CD4-positive, alpha-beta T cell (primary cell): ENCODE measurements at regions not wholly inside any gene's neighbourhood (a gene's known extent, or its start where the extent isn't known, plus 50 kb on each side); places are given as distances from the start of the nearest gene placed in this dataset.

Experiments used
- ATAC-seq: fragments of 200-7000 bp; cut with Tn5 transposase; one replicate; pipeline ENCODE4 v1.10.0; 2022; ENCODE audit warnings: mild to moderate bottlenecking; ENCODE audit not compliant: poor library complexity
- CTCF ChIA-PET: fragments of 350-600 bp; sonication (Branson Sonifier 250); formaldehyde crosslinking; loops from one replicate; lab custom pipeline; 2021; ENCODE audit warnings: antibody characterized with exemption, inconsistent platforms; lab: Charles Lee
- POLR2A ChIA-PET: fragments of 350-600 bp; sonication (Branson Sonifier 250); formaldehyde crosslinking; loops from one replicate; lab custom pipeline; 2021; ENCODE audit warnings: antibody characterized with exemption, inconsistent platforms; lab: Charles Lee
- DNase-seq, 14 experiments: peaks; one replicate each; pipeline ENCODE4 v3.0.0-alpha.2; 2013 to 2020; ENCODE audit warnings: mixed read lengths in 2 of 14
- H3K27ac ChIP-seq, 2 donors: one replicate each; pipeline versions ENCODE4 v1.5.1 to v1.7.0; 2013; ENCODE audit warnings: low read length in 2 of 2, low read depth in 1 of 2, mild to moderate bottlenecking in 1 of 2
- H3K27me3 ChIP-seq, 2 experiments: 1 replicate in 1 of 2; 2 replicates in 1 of 2; pipeline versions ENCODE4 v1.6.1 to v1.7.0; 2013; ENCODE audit warnings: low read length in 2 of 2, control low read depth in 1 of 2, mild to moderate bottlenecking in 1 of 2, moderate library complexity in 1 of 2; ENCODE audit not compliant: insufficient read depth in 2 of 2, control insufficient read depth in 1 of 2
- H3K36me3 ChIP-seq: one replicate; pipeline ENCODE4 v1.6.1; 2013; ENCODE audit warnings: low read length, control low read depth; ENCODE audit not compliant: insufficient read depth
- H3K4me1 ChIP-seq: one replicate; pipeline ENCODE4 v1.6.1; 2013; ENCODE audit warnings: low read length, control low read depth; ENCODE audit not compliant: insufficient read depth
- H3K4me3 ChIP-seq: one replicate; pipeline ENCODE4 v1.5.1; 2013; ENCODE audit warnings: mild to moderate bottlenecking, low read length, moderate library complexity
- H3K9me3 ChIP-seq, 2 experiments: 1 replicate in 1 of 2; 2 replicates in 1 of 2; pipeline versions ENCODE4 v1.6.1 to v1.7.0; 2013; ENCODE audit warnings: low read length in 2 of 2, mild to moderate bottlenecking in 2 of 2, control low read depth in 1 of 2, moderate library complexity in 1 of 2; ENCODE audit not compliant: control insufficient read depth in 1 of 2, insufficient read depth in 1 of 2
- H3K27ac Mint-ChIP-seq: one replicate; pipeline ENCODE4 v1.8.0; 2020; ENCODE audit warnings: mixed read lengths
- H3K27me3 Mint-ChIP-seq: one replicate; pipeline ENCODE4 v1.8.0; 2021; ENCODE audit warnings: mixed read lengths
- H3K36me3 Mint-ChIP-seq: one replicate; pipeline ENCODE4 v1.8.0; 2021; ENCODE audit warnings: low read depth, mixed read lengths
- H3K4me1 Mint-ChIP-seq: one replicate; pipeline ENCODE4 v1.8.0; 2021; ENCODE audit warnings: low read depth, mixed read lengths
- H3K4me3 Mint-ChIP-seq: one replicate; pipeline ENCODE4 v1.8.0; 2020; ENCODE audit warnings: mild to moderate bottlenecking, mixed read lengths
- H3K9me3 Mint-ChIP-seq: one replicate; pipeline ENCODE4 v1.8.0; 2020; ENCODE audit warnings: mixed read lengths
- intact Hi-C, 2 experiments: fragments of 100-400 bp; cut with DNase I in 1 of 2; cut with micrococcal nuclease in 1 of 2; formaldehyde crosslinking; loops; one replicate each; pipeline versions ENCODE4 v1.15.1 to v1.9.0; 2023 to 2025; cut with DNase I, micrococcal nuclease
- TF ChIP-seq, protein P1 (sequence below): fragments of 200-600 bp; IDR thresholded peaks from one replicate; pipeline ENCODE4 v1.8.0; 2022; ENCODE audit warnings: antibody characterized with exemption, mild to moderate bottlenecking

DNA sequence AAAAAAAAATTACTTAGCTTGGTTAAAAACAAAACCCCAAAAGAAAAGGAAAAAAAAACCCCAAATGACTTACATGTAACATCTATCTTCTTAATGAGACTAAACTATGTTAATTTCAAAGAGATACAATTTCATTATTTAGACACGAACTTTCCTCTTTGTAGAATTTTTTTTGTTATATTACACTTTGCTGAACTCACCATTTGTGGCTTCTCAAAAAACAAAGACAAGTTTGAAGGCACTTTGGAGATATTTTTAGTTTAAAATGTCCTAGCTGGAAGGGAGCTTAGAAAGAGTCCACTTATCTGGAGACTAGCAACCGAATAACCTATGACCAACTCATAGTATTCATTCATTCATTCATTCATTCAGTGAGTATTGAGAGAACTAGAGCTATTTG is 301.7 kb upstream of the ROPN1 start:
- H3K4me1 Mint-ChIP-seq = no peaks in the 10 kb centered on the region
- ATAC-seq (no peak), DNase-seq (no peak)
- Histone ChIP-seq H3K4me1 (no peaks in the 10 kb centered on the region), H3K9me3 (no peaks in the 10 kb centered on the region), H3K27me3 (peaks cover 2 to 14% of the 10 kb centered on the region in 2 experiments), H3K36me3 (no peaks in the 10 kb centered on the region), H3K4me3 (no peak overlapping the region), H3K27ac (no peak overlapping the region)
- CTCF ChIA-PET = no interaction called here
- no peaks in the 10 kb centered on the region for H3K36me3 Mint-ChIP-seq
- POLR2A ChIA-PET = no interaction called here
- intact Hi-C loops = no loop called here
- peaks cover 29% of the 10 kb centered on the region for H3K27me3 Mint-ChIP-seq
- no peaks in the 10 kb centered on the region for H3K9me3 Mint-ChIP-seq
- TF ChIP-seq, protein P1, sequence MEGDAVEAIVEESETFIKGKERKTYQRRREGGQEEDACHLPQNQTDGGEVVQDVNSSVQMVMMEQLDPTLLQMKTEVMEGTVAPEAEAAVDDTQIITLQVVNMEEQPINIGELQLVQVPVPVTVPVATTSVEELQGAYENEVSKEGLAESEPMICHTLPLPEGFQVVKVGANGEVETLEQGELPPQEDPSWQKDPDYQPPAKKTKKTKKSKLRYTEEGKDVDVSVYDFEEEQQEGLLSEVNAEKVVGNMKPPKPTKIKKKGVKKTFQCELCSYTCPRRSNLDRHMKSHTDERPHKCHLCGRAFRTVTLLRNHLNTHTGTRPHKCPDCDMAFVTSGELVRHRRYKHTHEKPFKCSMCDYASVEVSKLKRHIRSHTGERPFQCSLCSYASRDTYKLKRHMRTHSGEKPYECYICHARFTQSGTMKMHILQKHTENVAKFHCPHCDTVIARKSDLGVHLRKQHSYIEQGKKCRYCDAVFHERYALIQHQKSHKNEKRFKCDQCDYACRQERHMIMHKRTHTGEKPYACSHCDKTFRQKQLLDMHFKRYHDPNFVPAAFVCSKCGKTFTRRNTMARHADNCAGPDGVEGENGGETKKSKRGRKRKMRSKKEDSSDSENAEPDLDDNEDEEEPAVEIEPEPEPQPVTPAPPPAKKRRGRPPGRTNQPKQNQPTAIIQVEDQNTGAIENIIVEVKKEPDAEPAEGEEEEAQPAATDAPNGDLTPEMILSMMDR = no peak
- no peak overlapping the region for H3K27ac Mint-ChIP-seq
- no peak overlapping the region for H3K4me3 Mint-ChIP-seq

DNA sequence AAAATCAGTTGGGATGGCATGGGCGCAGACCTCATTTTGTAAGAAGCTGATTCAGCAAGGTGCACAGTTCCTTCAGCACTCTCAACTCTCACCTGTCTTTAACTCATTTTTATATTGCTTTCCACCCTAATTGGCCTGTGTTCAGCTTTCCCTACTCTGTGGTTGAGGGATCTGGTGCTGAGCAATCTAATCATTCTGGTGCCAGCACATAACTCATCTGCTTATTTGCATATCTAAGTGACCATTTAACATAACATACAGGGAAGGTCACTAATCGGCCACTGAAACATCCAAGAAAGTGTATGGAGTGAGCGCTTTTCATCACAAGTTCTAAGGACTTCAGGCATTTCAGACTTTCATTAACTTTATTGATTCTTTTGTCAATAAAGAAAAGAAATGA is 303.4 kb upstream of the ROPN1 start:
- Mint-ChIP-seq H3K4me1 (no peaks in the 10 kb centered on the region), H3K4me3 (no peak overlapping the region), H3K27me3 (peaks cover 21% of the 10 kb centered on the region), H3K27ac (no peak overlapping the region), H3K36me3 (no peaks in the 10 kb centered on the region), H3K9me3 (no peaks in the 10 kb centered on the region)
- CTCF ChIA-PET = no interaction called here
- Histone ChIP-seq H3K27ac (no peak overlapping the region), H3K9me3 (no peaks in the 10 kb centered on the region), H3K4me1 (no peaks in the 10 kb centered on the region), H3K36me3 (no peaks in the 10 kb centered on the region), H3K4me3 (no peak overlapping the region), H3K27me3 (peaks cover 0 to 14% of the 10 kb centered on the region in 2 experiments)
- no peak for ATAC-seq
- TF ChIP-seq, protein P1 = no peak
- no peak for DNase-seq
- intact Hi-C loops = no loop called here
- POLR2A ChIA-PET = no interaction called here

DNA sequence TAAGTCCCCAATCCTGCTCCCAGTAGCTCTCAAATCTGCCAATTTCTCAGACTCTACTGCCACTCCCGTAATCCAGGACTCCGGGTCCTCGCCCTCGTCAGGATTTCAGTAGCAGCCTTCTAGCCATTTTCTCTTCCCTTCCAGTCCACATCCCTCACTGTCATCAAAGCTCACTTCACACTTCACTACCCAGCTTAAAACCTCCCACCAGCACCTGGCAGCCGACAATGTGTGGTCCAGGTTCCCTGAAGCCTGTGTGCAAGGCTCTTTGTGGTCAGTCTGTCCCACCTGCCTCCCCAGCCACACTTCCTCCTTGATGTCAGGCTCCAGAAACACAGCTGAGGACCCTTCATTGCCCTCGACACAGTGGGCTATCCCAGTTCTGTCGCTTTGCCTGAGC is 304.5 kb upstream of the ROPN1 start:
- Histone ChIP-seq H3K27ac (no peak overlapping the region), H3K27me3 (peaks cover 0 to 14% of the 10 kb centered on the region in 2 experiments), H3K9me3 (no peaks in the 10 kb centered on the region), H3K4me1 (no peaks in the 10 kb centered on the region), H3K4me3 (no peak overlapping the region), H3K36me3 (no peaks in the 10 kb centered on the region)
- TF ChIP-seq, protein P1 = no peak
- Mint-ChIP-seq H3K27ac (no peak overlapping the region), H3K9me3 (no peaks in the 10 kb centered on the region), H3K27me3 (peaks cover 18% of the 10 kb centered on the region), H3K4me3 (no peak overlapping the region), H3K36me3 (no peaks in the 10 kb centered on the region), H3K4me1 (no peaks in the 10 kb centered on the region)
- intact Hi-C loops = no loop called here
- no peak for ATAC-seq
- CTCF ChIA-PET = no interaction called here
- no peak for DNase-seq
- POLR2A ChIA-PET = no interaction called here
